ENCODE measurements at regions not wholly inside any gene's neighbourhood (a gene's known extent, or its start where the extent isn't known, plus 50 kb on each side); places are given as distances from the start of the nearest gene placed in this dataset.

DNA sequence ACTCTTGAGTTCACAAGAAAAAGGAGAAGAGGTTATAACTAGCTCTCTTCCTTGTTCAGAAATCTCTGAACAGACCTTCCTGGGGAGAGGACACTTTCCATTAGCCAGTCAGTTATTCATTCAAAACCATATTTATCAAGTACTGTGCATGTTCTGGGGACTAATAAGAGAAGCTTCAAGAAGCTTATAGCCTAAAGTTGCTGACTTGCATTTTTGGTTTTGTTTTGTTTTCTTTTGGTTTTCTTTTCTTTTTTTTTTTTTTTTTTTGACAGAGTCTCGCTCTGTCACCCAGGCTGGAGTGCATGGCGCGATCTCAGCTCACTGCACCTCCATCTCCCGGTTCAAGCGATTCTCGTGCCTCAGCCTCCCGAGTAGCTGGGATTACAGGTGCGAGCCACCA lies 471.4 kb downstream of the KLF12 start:
- TF ChIP-seq, protein P1, sequence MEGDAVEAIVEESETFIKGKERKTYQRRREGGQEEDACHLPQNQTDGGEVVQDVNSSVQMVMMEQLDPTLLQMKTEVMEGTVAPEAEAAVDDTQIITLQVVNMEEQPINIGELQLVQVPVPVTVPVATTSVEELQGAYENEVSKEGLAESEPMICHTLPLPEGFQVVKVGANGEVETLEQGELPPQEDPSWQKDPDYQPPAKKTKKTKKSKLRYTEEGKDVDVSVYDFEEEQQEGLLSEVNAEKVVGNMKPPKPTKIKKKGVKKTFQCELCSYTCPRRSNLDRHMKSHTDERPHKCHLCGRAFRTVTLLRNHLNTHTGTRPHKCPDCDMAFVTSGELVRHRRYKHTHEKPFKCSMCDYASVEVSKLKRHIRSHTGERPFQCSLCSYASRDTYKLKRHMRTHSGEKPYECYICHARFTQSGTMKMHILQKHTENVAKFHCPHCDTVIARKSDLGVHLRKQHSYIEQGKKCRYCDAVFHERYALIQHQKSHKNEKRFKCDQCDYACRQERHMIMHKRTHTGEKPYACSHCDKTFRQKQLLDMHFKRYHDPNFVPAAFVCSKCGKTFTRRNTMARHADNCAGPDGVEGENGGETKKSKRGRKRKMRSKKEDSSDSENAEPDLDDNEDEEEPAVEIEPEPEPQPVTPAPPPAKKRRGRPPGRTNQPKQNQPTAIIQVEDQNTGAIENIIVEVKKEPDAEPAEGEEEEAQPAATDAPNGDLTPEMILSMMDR (IDR thresholded peaks at IDR 0.05) = no peak
- TF ChIP-seq, protein P2, sequence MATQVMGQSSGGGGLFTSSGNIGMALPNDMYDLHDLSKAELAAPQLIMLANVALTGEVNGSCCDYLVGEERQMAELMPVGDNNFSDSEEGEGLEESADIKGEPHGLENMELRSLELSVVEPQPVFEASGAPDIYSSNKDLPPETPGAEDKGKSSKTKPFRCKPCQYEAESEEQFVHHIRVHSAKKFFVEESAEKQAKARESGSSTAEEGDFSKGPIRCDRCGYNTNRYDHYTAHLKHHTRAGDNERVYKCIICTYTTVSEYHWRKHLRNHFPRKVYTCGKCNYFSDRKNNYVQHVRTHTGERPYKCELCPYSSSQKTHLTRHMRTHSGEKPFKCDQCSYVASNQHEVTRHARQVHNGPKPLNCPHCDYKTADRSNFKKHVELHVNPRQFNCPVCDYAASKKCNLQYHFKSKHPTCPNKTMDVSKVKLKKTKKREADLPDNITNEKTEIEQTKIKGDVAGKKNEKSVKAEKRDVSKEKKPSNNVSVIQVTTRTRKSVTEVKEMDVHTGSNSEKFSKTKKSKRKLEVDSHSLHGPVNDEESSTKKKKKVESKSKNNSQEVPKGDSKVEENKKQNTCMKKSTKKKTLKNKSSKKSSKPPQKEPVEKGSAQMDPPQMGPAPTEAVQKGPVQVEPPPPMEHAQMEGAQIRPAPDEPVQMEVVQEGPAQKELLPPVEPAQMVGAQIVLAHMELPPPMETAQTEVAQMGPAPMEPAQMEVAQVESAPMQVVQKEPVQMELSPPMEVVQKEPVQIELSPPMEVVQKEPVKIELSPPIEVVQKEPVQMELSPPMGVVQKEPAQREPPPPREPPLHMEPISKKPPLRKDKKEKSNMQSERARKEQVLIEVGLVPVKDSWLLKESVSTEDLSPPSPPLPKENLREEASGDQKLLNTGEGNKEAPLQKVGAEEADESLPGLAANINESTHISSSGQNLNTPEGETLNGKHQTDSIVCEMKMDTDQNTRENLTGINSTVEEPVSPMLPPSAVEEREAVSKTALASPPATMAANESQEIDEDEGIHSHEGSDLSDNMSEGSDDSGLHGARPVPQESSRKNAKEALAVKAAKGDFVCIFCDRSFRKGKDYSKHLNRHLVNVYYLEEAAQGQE (IDR thresholded peaks at IDR 0.05; ENCODE audit: insufficient read depth in 1 of 2, low read depth in 2 of 2, low read length in 1 of 2) = no peak
